Astrocyte of the spinal cord (primary cell): ENCODE measurements at regions not wholly inside any gene's neighbourhood (a gene's known extent, or its start where the extent isn't known, plus 50 kb on each side); places are given as distances from the start of the nearest gene placed in this dataset.

Experiments
- DNase-seq: peaks from one replicate; pipeline ENCODE4 v3.0.0; 2011; ENCODE audit warnings: low read depth, low spot score
- H3K4me3 ChIP-seq: 2 replicates; pipeline ENCODE4 v1.5.1; 2011; ENCODE audit warnings: low read depth, mild to moderate bottlenecking, low read length, moderate library complexity
- in situ Hi-C: cut with HindIII; loops from 2 replicates; pipeline ENCODE4 v1.10.0; 2017; ENCODE audit warnings: low sequenced_read_pairs
- TF ChIP-seq, protein P1 (sequence below): IDR thresholded peaks from 2 replicates; pipeline ENCODE4 v1.5.1; 2012; ENCODE audit warnings: low read depth, mild to moderate bottlenecking, low read length, inconsistent platforms

DNA sequence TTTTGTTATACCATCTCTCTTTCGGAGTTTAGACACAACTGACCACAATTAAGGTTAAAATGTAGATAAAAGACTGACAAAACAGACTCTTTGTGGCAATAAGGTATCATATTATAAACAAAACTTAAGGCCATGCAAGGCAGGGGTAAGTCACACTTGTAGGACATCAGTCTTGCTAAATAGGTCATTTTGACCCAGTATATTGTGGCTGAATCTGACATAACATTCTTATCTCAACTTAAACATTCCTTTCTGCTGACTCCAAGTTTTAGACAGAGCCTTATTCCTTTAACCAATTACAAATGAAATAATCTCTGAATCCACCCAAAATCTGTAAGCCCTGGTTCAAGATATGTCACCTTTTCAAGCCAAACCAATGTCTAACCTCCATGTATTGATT lies 733.4 kb upstream of the B3GALT2 start:
- peak; percentile 10 for DNase-seq
- H3K4me3 ChIP-seq: no peak overlapping the region
- TF ChIP-seq, protein P1, sequence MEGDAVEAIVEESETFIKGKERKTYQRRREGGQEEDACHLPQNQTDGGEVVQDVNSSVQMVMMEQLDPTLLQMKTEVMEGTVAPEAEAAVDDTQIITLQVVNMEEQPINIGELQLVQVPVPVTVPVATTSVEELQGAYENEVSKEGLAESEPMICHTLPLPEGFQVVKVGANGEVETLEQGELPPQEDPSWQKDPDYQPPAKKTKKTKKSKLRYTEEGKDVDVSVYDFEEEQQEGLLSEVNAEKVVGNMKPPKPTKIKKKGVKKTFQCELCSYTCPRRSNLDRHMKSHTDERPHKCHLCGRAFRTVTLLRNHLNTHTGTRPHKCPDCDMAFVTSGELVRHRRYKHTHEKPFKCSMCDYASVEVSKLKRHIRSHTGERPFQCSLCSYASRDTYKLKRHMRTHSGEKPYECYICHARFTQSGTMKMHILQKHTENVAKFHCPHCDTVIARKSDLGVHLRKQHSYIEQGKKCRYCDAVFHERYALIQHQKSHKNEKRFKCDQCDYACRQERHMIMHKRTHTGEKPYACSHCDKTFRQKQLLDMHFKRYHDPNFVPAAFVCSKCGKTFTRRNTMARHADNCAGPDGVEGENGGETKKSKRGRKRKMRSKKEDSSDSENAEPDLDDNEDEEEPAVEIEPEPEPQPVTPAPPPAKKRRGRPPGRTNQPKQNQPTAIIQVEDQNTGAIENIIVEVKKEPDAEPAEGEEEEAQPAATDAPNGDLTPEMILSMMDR: no peak
- in situ Hi-C loops: no loop called here

GRCh38 chr1:193916452-193916851 lies 730.0 kb upstream of the B3GALT2 start:
- TF ChIP-seq, protein P1: no peak

GRCh38 chr1:193914871-193915270 lies 728.5 kb upstream of the B3GALT2 start:
- in situ Hi-C loops: no loop called here
- no peak overlapping the region for H3K4me3 ChIP-seq
- no peak for DNase-seq
- TF ChIP-seq, protein P1: no peak

More at GRCh38 chr1:193916452-193916851, 730.0 kb upstream of the B3GALT2 start:
- in situ Hi-C loops: no loop called here
- no peak for DNase-seq
- no peak overlapping the region for H3K4me3 ChIP-seq

DNA sequence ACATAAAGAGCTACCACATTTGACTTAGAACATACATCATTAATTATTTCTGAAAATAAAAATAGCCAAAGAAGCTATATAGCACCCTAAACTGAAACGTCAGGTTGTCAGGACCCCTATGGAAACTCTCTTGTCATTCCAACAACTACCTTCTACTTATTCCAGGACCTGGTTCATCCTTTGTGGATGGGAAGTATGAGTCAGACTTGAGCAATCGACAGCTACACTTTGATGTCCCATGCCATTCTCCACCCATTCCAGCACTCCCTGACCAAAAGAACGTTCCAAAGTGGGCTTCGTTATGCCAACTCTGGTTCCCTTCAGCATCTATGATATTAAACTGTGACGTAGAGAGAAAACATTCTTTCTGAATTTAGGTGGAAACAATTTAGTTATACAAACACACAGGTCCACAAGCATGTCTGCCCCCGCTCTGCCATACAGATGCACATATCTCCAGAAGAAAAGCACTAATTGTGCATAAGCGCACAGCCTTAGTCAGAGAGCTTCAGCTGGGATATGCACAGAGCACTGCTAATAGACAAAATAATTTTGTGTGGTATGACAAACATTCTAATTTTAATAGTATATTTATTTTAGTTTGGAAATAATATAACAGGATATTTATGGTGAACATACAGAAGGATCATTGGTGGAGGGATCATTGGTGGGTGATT lies 723.1 kb upstream of the B3GALT2 start:
- no peak overlapping the region for H3K4me3 ChIP-seq
- in situ Hi-C loops: no loop called here
- TF ChIP-seq, protein P1: no peak
- no peak for DNase-seq

- peak; percentile 2 for DNase-seq
- no peak overlapping the region for H3K4me3 ChIP-seq
- TF ChIP-seq, protein P1: no peak
- in situ Hi-C loops: no loop called here
Measured at GRCh38 chr1:193905288-193906085, 719.1 kb upstream of the B3GALT2 start.

- H3K4me3 ChIP-seq: no peak overlapping the region
- TF ChIP-seq, protein P1: no peak
- in situ Hi-C loops: no loop called here
Measured at GRCh38 chr1:193891788-193892187, 705.4 kb upstream of the B3GALT2 start.

More at GRCh38 chr1:193891788-193892187, 705.4 kb upstream of the B3GALT2 start:
- DNase-seq: no peak
